ENCODE measurements at regions not wholly inside any gene's neighbourhood (a gene's known extent, or its start where the extent isn't known, plus 50 kb on each side); places are given as distances from the start of the nearest gene placed in this dataset.

GRCh38 chr4:13180701-13181100 is 303.4 kb downstream of the RAB28 start:
- Histone ChIP-seq H3K4me2 (ENCODE audit: low read length) (no peak overlapping the region), H3K4me1 (ENCODE audit: control insufficient read depth, insufficient read depth, low read length) (no peaks in the 10 kb centered on the region), H3K27me3 (ENCODE audit: control insufficient read depth, insufficient read depth, low read length) (no peaks in the 10 kb centered on the region), H3K36me3 (ENCODE audit: insufficient read depth, low read length) (no peaks in the 10 kb centered on the region), H3K4me3 (ENCODE audit: low read length) (no peak overlapping the region), H3K9ac (ENCODE audit: low read depth, low read length) (no peak overlapping the region), H3K9me3 (replicated peaks; ENCODE audit: low read length) (no peaks in the 10 kb centered on the region)

- no peak overlapping the region for H3K9ac ChIP-seq (ENCODE audit: low read depth, low read length)
- H3K4me3 ChIP-seq (ENCODE audit: low read length), result no peak overlapping the region
- H3K4me1 ChIP-seq (ENCODE audit: control insufficient read depth, insufficient read depth, low read length), result no peaks in the 10 kb centered on the region
- H3K36me3 ChIP-seq (ENCODE audit: insufficient read depth, low read length), result no peaks in the 10 kb centered on the region
- no peaks in the 10 kb centered on the region for H3K9me3 ChIP-seq (replicated peaks; ENCODE audit: low read length)
- H3K4me2 ChIP-seq (ENCODE audit: low read length), result no peak overlapping the region
- H3K27me3 ChIP-seq (ENCODE audit: control insufficient read depth, insufficient read depth, low read length), result no peaks in the 10 kb centered on the region
Measured at GRCh38 chr4:13178621-13179020, 305.5 kb downstream of the RAB28 start.

- Histone ChIP-seq H3K9ac (ENCODE audit: low read depth, low read length) (no peak overlapping the region), H3K36me3 (ENCODE audit: insufficient read depth, low read length) (no peaks in the 10 kb centered on the region), H3K4me2 (ENCODE audit: low read length) (no peak overlapping the region), H3K4me1 (ENCODE audit: control insufficient read depth, insufficient read depth, low read length) (no peaks in the 10 kb centered on the region), H3K27me3 (ENCODE audit: control insufficient read depth, insufficient read depth, low read length) (no peaks in the 10 kb centered on the region), H3K4me3 (ENCODE audit: low read length) (no peak overlapping the region), H3K9me3 (replicated peaks; ENCODE audit: low read length) (no peaks in the 10 kb centered on the region)
Measured at GRCh38 chr4:13176741-13177142, 307.4 kb downstream of the RAB28 start.

GRCh38 chr4:13174926-13175325 is 309.2 kb downstream of the RAB28 start:
- Histone ChIP-seq H3K36me3 (ENCODE audit: insufficient read depth, low read length) (no peaks in the 10 kb centered on the region), H3K4me2 (ENCODE audit: low read length) (no peak overlapping the region), H3K9me3 (replicated peaks; ENCODE audit: low read length) (no peaks in the 10 kb centered on the region), H3K4me1 (ENCODE audit: control insufficient read depth, insufficient read depth, low read length) (no peaks in the 10 kb centered on the region), H3K27me3 (ENCODE audit: control insufficient read depth, insufficient read depth, low read length) (no peaks in the 10 kb centered on the region), H3K9ac (ENCODE audit: low read depth, low read length) (no peak overlapping the region), H3K4me3 (ENCODE audit: low read length) (no peak overlapping the region)

GRCh38 chr4:13174001-13174400 is 310.1 kb downstream of the RAB28 start:
- H3K4me2 ChIP-seq (ENCODE audit: low read length), result no peak overlapping the region

GRCh38 chr4:13171292-13172057 is 312.7 kb downstream of the RAB28 start:
- Histone ChIP-seq H3K4me2 (ENCODE audit: low read length) (no peak overlapping the region), H3K4me1 (ENCODE audit: control insufficient read depth, insufficient read depth, low read length) (no peaks in the 10 kb centered on the region), H3K36me3 (ENCODE audit: insufficient read depth, low read length) (no peaks in the 10 kb centered on the region), H3K9me3 (replicated peaks; ENCODE audit: low read length) (no peaks in the 10 kb centered on the region), H3K9ac (ENCODE audit: low read depth, low read length) (no peak overlapping the region), H3K4me3 (ENCODE audit: low read length) (no peak overlapping the region), H3K27me3 (ENCODE audit: control insufficient read depth, insufficient read depth, low read length) (no peaks in the 10 kb centered on the region)

More at GRCh38 chr4:13174001-13174400, 310.1 kb downstream of the RAB28 start:
- no peaks in the 10 kb centered on the region for H3K9me3 ChIP-seq (replicated peaks; ENCODE audit: low read length)
- no peaks in the 10 kb centered on the region for H3K4me1 ChIP-seq (ENCODE audit: control insufficient read depth, insufficient read depth, low read length)
- no peaks in the 10 kb centered on the region for H3K27me3 ChIP-seq (ENCODE audit: control insufficient read depth, insufficient read depth, low read length)
- H3K36me3 ChIP-seq (ENCODE audit: insufficient read depth, low read length), result no peaks in the 10 kb centered on the region
- no peak overlapping the region for H3K4me3 ChIP-seq (ENCODE audit: low read length)
- H3K9ac ChIP-seq (ENCODE audit: low read depth, low read length), result no peak overlapping the region

GRCh38 chr4:13169731-13170525 is 314.2 kb downstream of the RAB28 start:
- Histone ChIP-seq H3K4me2 (ENCODE audit: low read length) (no peak overlapping the region), H3K36me3 (ENCODE audit: insufficient read depth, low read length) (no peaks in the 10 kb centered on the region), H3K9ac (ENCODE audit: low read depth, low read length) (no peak overlapping the region), H3K4me3 (ENCODE audit: low read length) (no peak overlapping the region), H3K9me3 (replicated peaks; ENCODE audit: low read length) (no peaks in the 10 kb centered on the region), H3K4me1 (ENCODE audit: control insufficient read depth, insufficient read depth, low read length) (no peaks in the 10 kb centered on the region), H3K27me3 (ENCODE audit: control insufficient read depth, insufficient read depth, low read length) (no peaks in the 10 kb centered on the region)

GRCh38 chr4:13168326-13168725 is 315.8 kb downstream of the RAB28 start:
- no peaks in the 10 kb centered on the region for H3K9me3 ChIP-seq (replicated peaks; ENCODE audit: low read length)
- peaks cover 10% of the 10 kb centered on the region for H3K27me3 ChIP-seq (ENCODE audit: control insufficient read depth, insufficient read depth, low read length)
- H3K4me3 ChIP-seq (ENCODE audit: low read length), result no peak overlapping the region
- no peak overlapping the region for H3K9ac ChIP-seq (ENCODE audit: low read depth, low read length)
- H3K36me3 ChIP-seq (ENCODE audit: insufficient read depth, low read length), result no peaks in the 10 kb centered on the region
- H3K4me1 ChIP-seq (ENCODE audit: control insufficient read depth, insufficient read depth, low read length), result no peaks in the 10 kb centered on the region
- H3K4me2 ChIP-seq (ENCODE audit: low read length), result no peak overlapping the region

- H3K4me1 ChIP-seq (ENCODE audit: control insufficient read depth, insufficient read depth, low read length), result peaks cover 3% of the 10 kb centered on the region
- H3K4me3 ChIP-seq (ENCODE audit: low read length), result no peak overlapping the region
- H3K9me3 ChIP-seq (replicated peaks; ENCODE audit: low read length), result no peaks in the 10 kb centered on the region
- H3K27me3 ChIP-seq (ENCODE audit: control insufficient read depth, insufficient read depth, low read length), result peaks cover 13% of the 10 kb centered on the region
- no peaks in the 10 kb centered on the region for H3K36me3 ChIP-seq (ENCODE audit: insufficient read depth, low read length)
- H3K9ac ChIP-seq (ENCODE audit: low read depth, low read length), result no peak overlapping the region
- no peak overlapping the region for H3K4me2 ChIP-seq (ENCODE audit: low read length)
Measured at GRCh38 chr4:13166214-13166613, 317.9 kb downstream of the RAB28 start.

- H3K4me3 ChIP-seq (ENCODE audit: low read length), result no peak overlapping the region
- H3K4me2 ChIP-seq (ENCODE audit: low read length), result no peak overlapping the region
- H3K36me3 ChIP-seq (ENCODE audit: insufficient read depth, low read length), result no peaks in the 10 kb centered on the region
- H3K27me3 ChIP-seq (ENCODE audit: control insufficient read depth, insufficient read depth, low read length), result peaks cover 13% of the 10 kb centered on the region
- no peaks in the 10 kb centered on the region for H3K9me3 ChIP-seq (replicated peaks; ENCODE audit: low read length)
- peaks cover 9% of the 10 kb centered on the region for H3K4me1 ChIP-seq (ENCODE audit: control insufficient read depth, insufficient read depth, low read length)
- no peak overlapping the region for H3K9ac ChIP-seq (ENCODE audit: low read depth, low read length)
Measured at GRCh38 chr4:13164783-13165331, 319.3 kb downstream of the RAB28 start.

GRCh38 chr4:13162886-13163285 is 321.3 kb downstream of the RAB28 start:
- Histone ChIP-seq H3K4me3 (ENCODE audit: low read length) (no peak overlapping the region), H3K36me3 (ENCODE audit: insufficient read depth, low read length) (no peaks in the 10 kb centered on the region), H3K9me3 (replicated peaks; ENCODE audit: low read length) (no peaks in the 10 kb centered on the region), H3K4me2 (ENCODE audit: low read length) (no peak overlapping the region), H3K27me3 (ENCODE audit: control insufficient read depth, insufficient read depth, low read length) (peaks cover 13% of the 10 kb centered on the region), H3K9ac (ENCODE audit: low read depth, low read length) (no peak overlapping the region), H3K4me1 (ENCODE audit: control insufficient read depth, insufficient read depth, low read length) (peaks cover 9% of the 10 kb centered on the region)
